ENCODE measurements at regions not wholly inside any gene's neighbourhood (a gene's known extent, or its start where the extent isn't known, plus 50 kb on each side); places are given as distances from the start of the nearest gene placed in this dataset.
"Not testable (repeated sequence)": the region's sequence is repeated elsewhere in the genome, so short reads cannot be mapped to it uniquely, and the experiment has no call there.

DNA sequence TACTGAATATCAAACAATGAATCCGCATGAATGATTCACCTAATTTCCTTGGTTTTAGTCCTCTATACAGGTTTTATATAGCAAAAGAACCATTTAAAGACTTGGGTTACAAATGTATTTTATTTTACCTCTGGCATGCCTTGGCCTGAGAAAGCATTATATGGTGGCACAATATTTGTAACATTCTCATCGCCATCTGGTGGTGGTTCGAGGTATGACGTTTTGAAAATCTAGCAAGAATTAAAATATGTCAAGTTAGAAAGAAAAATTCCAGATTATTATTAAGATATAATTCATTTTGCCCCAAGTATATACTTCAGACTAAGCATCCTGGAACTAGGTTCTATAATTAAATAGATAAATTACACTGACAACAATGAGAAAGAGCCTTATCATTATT lies 445.9 kb downstream of the ZNF33B start:
- not testable (repeated sequence) for TF ChIP-seq POLR2AphosphoS5 (IDR thresholded peaks at IDR 0.05); TAF1 (IDR thresholded peaks at IDR 0.05; ENCODE audit: low read depth); EZH2 (IDR thresholded peaks at IDR 0.05; ENCODE audit: borderline replicate concordance, insufficient read depth, low read length, poor library complexity, severe bottlenecking); MXI1 (conservative IDR thresholded peaks at IDR 0.05; ENCODE audit: poor library complexity, severe bottlenecking)
- TF ChIP-seq, protein P1, sequence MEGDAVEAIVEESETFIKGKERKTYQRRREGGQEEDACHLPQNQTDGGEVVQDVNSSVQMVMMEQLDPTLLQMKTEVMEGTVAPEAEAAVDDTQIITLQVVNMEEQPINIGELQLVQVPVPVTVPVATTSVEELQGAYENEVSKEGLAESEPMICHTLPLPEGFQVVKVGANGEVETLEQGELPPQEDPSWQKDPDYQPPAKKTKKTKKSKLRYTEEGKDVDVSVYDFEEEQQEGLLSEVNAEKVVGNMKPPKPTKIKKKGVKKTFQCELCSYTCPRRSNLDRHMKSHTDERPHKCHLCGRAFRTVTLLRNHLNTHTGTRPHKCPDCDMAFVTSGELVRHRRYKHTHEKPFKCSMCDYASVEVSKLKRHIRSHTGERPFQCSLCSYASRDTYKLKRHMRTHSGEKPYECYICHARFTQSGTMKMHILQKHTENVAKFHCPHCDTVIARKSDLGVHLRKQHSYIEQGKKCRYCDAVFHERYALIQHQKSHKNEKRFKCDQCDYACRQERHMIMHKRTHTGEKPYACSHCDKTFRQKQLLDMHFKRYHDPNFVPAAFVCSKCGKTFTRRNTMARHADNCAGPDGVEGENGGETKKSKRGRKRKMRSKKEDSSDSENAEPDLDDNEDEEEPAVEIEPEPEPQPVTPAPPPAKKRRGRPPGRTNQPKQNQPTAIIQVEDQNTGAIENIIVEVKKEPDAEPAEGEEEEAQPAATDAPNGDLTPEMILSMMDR (IDR thresholded peaks at IDR 0.05; ENCODE audit: poor library complexity, severe bottlenecking), result peak; percentile 41

All from neural cell (in vitro differentiated cells).